Mesendoderm (in vitro differentiated cells): ENCODE measurements at regions not wholly inside any gene's neighbourhood (a gene's known extent, or its start where the extent isn't known, plus 50 kb on each side); places are given as distances from the start of the nearest gene placed in this dataset.

Experiments used
- DNase-seq: peaks from one replicate; pipeline ENCODE4 v3.0.0; 2013
- H2AK5ac ChIP-seq: 2 replicates; pipeline ENCODE4 v1.6.1; 2013; ENCODE audit warnings: low read length, inconsistent platforms
- H2BK120ac ChIP-seq: 2 replicates; pipeline ENCODE4 v1.6.1; 2013; ENCODE audit warnings: low read depth, mild to moderate bottlenecking, low read length, moderate library complexity, mixed read lengths
- H2BK15ac ChIP-seq: replicated peaks from 2 replicates; pipeline ENCODE4 v1.6.1; 2013; ENCODE audit warnings: low read depth, mild to moderate bottlenecking, moderate library complexity
- H2BK5ac ChIP-seq: 2 replicates; pipeline ENCODE4 v1.6.1; 2013; ENCODE audit warnings: low read length, inconsistent platforms
- H3K18ac ChIP-seq: 2 replicates; pipeline ENCODE4 v1.6.1; 2013; ENCODE audit warnings: mild to moderate bottlenecking, low read length, mixed read lengths
- H3K23ac ChIP-seq: one replicate; pipeline ENCODE4 v1.6.1; 2013; ENCODE audit warnings: low read length
- H3K27ac ChIP-seq: 2 replicates; pipeline ENCODE4 v1.5.1; 2013; ENCODE audit warnings: low read depth, mild to moderate bottlenecking, inconsistent platforms, low read length, moderate library complexity
- H3K27me3 ChIP-seq: 2 replicates; pipeline ENCODE4 v1.6.1; 2013; ENCODE audit warnings: low read length, control low read depth, mild to moderate bottlenecking, inconsistent platforms; ENCODE audit not compliant: insufficient read depth, poor library complexity
- H3K36me3 ChIP-seq: 2 replicates; pipeline ENCODE4 v1.6.1; 2013; ENCODE audit warnings: low read length, inconsistent platforms; ENCODE audit not compliant: control insufficient read depth, insufficient read depth
- H3K4ac ChIP-seq: one replicate; pipeline ENCODE4 v1.6.1; 2013; ENCODE audit warnings: low read depth, mild to moderate bottlenecking, low read length, moderate library complexity
- H3K4me1 ChIP-seq: 2 replicates; pipeline ENCODE4 v1.6.1; 2013; ENCODE audit warnings: low read depth, low read length, inconsistent platforms; ENCODE audit not compliant: control insufficient read depth
- H3K4me2 ChIP-seq: 2 replicates; pipeline ENCODE4 v1.6.1; 2013; ENCODE audit warnings: low read length
- H3K4me3 ChIP-seq: 2 replicates; pipeline ENCODE4 v1.5.1; 2013; ENCODE audit warnings: mild to moderate bottlenecking, low read length
- H3K56ac ChIP-seq: one replicate; pipeline ENCODE4 v1.6.1; 2013; ENCODE audit warnings: low read length
- H3K79me1 ChIP-seq: 2 replicates; pipeline ENCODE4 v1.6.1; 2013; ENCODE audit warnings: low read length, inconsistent platforms
- H3K79me2 ChIP-seq: 2 replicates; pipeline ENCODE4 v1.6.1; 2013; ENCODE audit warnings: mild to moderate bottlenecking, low read length; ENCODE audit not compliant: control insufficient read depth, insufficient read depth
- H3K9ac ChIP-seq: 2 replicates; pipeline ENCODE4 v1.6.1; 2013; ENCODE audit warnings: low read length, inconsistent platforms
- H4K5ac ChIP-seq: one replicate; pipeline ENCODE4 v1.6.1; 2013; ENCODE audit warnings: low read length
- H4K8ac ChIP-seq: one replicate; pipeline ENCODE4 v1.6.1; 2013; ENCODE audit warnings: low read depth, mild to moderate bottlenecking, control low read depth, low read length, moderate library complexity
- WGBS: extraction: QIAGEN DNeasy Blood & Tissue Kit; methylation state at CpG from one replicate; pipeline ENCODE4 v1.1.7; 2013; ENCODE audit warnings: low lambda C conversion rate, missing lambda C conversion rate; ENCODE audit not compliant: insufficient coverage; ENCODE audit errors: extremely low coverage; 5-methylcytosine and 5-hydroxymethylcytosine counted together

- Histone ChIP-seq H3K36me3 (no peaks in the 10 kb centered on the region), H4K5ac (no peak overlapping the region), H3K4me3 (no peak overlapping the region), H3K18ac (no peak overlapping the region), H2BK120ac (no peak overlapping the region), H3K23ac (peak overlapping the region; percentile 36), H3K79me2 (no peaks in the 10 kb centered on the region), H3K4ac (no peak overlapping the region), H3K27ac (no peak overlapping the region), H2AK5ac (no peak overlapping the region), H4K8ac (no peak overlapping the region), H2BK15ac (no peak overlapping the region), H3K9ac (no peak overlapping the region), H2BK5ac (no peak overlapping the region), H3K4me2 (no peak overlapping the region), H3K4me1 (no peaks in the 10 kb centered on the region), H3K56ac (no peak overlapping the region), H3K27me3 (no peaks in the 10 kb centered on the region), H3K79me1 (no peaks in the 10 kb centered on the region)
- no peak for DNase-seq
- no CpG with 5 or more reads among the region's 13 CpGs for WGBS
Measured at GRCh38 chr9:134967547-134967930, 49.8 kb upstream of the FCN1 start.

GRCh38 chr9:134968011-134968822 lies 50.5 kb upstream of the FCN1 start:
- no peak overlapping the region for H3K23ac ChIP-seq
- H2BK120ac ChIP-seq, result no peak overlapping the region
- H2AK5ac ChIP-seq, result no peak overlapping the region
- no peak overlapping the region for H3K56ac ChIP-seq
- H4K5ac ChIP-seq, result no peak overlapping the region
- H3K4me3 ChIP-seq, result no peak overlapping the region
- no peak overlapping the region for H3K4ac ChIP-seq
- no CpG with 5 or more reads among the region's 18 CpGs for WGBS
- H3K27ac ChIP-seq, result no peak overlapping the region
- no peaks in the 10 kb centered on the region for H3K27me3 ChIP-seq
- no peak overlapping the region for H3K18ac ChIP-seq
- no peak overlapping the region for H3K4me2 ChIP-seq
- no peak overlapping the region for H3K9ac ChIP-seq
- H3K79me1 ChIP-seq, result no peaks in the 10 kb centered on the region
- DNase-seq, result peak; percentile 37
- H4K8ac ChIP-seq, result no peak overlapping the region
- H3K36me3 ChIP-seq, result no peaks in the 10 kb centered on the region
- H3K4me1 ChIP-seq, result no peaks in the 10 kb centered on the region
- no peaks in the 10 kb centered on the region for H3K79me2 ChIP-seq
- H2BK15ac ChIP-seq, result no peak overlapping the region
- no peak overlapping the region for H2BK5ac ChIP-seq

- no peak overlapping the region for H3K4me2 ChIP-seq
Measured at GRCh38 chr9:134968823-134969090, 51.0 kb upstream of the FCN1 start.

GRCh38 chr9:134969156-134970045 lies 51.7 kb upstream of the FCN1 start:
- no peak for DNase-seq
- no peak overlapping the region for H2BK120ac ChIP-seq
- H4K8ac ChIP-seq, result no peak overlapping the region
- no peak overlapping the region for H2AK5ac ChIP-seq
- no peak overlapping the region for H3K4me2 ChIP-seq
- H3K18ac ChIP-seq, result no peak overlapping the region
- H3K9ac ChIP-seq, result no peak overlapping the region
- H3K36me3 ChIP-seq, result no peaks in the 10 kb centered on the region
- no peak overlapping the region for H3K4me3 ChIP-seq
- no peak overlapping the region for H4K5ac ChIP-seq
- no peaks in the 10 kb centered on the region for H3K27me3 ChIP-seq
- H2BK5ac ChIP-seq, result no peak overlapping the region
- no peaks in the 10 kb centered on the region for H3K79me1 ChIP-seq
- H2BK15ac ChIP-seq, result no peak overlapping the region
- no peaks in the 10 kb centered on the region for H3K79me2 ChIP-seq
- no CpG with 5 or more reads among the region's 15 CpGs for WGBS
- H3K4ac ChIP-seq, result no peak overlapping the region
- no peak overlapping the region for H3K27ac ChIP-seq
- no peak overlapping the region for H3K23ac ChIP-seq
- H3K4me1 ChIP-seq, result no peaks in the 10 kb centered on the region
- H3K56ac ChIP-seq, result no peak overlapping the region

More at GRCh38 chr9:134968823-134969090, 51.0 kb upstream of the FCN1 start:
- H3K9ac ChIP-seq, result no peak overlapping the region
- no peaks in the 10 kb centered on the region for H3K79me2 ChIP-seq
- no peak overlapping the region for H2BK5ac ChIP-seq
- no peak for DNase-seq
- no peak overlapping the region for H4K8ac ChIP-seq
- no peak overlapping the region for H2BK120ac ChIP-seq
- no peak overlapping the region for H3K56ac ChIP-seq
- H4K5ac ChIP-seq, result no peak overlapping the region
- no CpG with 5 or more reads among the region's 3 CpGs for WGBS
- H3K36me3 ChIP-seq, result no peaks in the 10 kb centered on the region
- H3K4me1 ChIP-seq, result no peaks in the 10 kb centered on the region
- no peak overlapping the region for H3K4ac ChIP-seq
- H2AK5ac ChIP-seq, result no peak overlapping the region
- H3K27me3 ChIP-seq, result no peaks in the 10 kb centered on the region
- no peak overlapping the region for H2BK15ac ChIP-seq
- H3K18ac ChIP-seq, result no peak overlapping the region
- H3K4me3 ChIP-seq, result no peak overlapping the region
- no peak overlapping the region for H3K23ac ChIP-seq
- no peaks in the 10 kb centered on the region for H3K79me1 ChIP-seq
- no peak overlapping the region for H3K27ac ChIP-seq

GRCh38 chr9:134970198-134970597 lies 52.5 kb upstream of the FCN1 start:
- Histone ChIP-seq H3K79me2 (no peaks in the 10 kb centered on the region), H2BK15ac (no peak overlapping the region), H3K4ac (no peak overlapping the region), H2BK5ac (no peak overlapping the region), H3K9ac (no peak overlapping the region), H3K4me1 (no peaks in the 10 kb centered on the region), H3K18ac (no peak overlapping the region), H3K56ac (no peak overlapping the region), H2BK120ac (no peak overlapping the region), H3K36me3 (no peaks in the 10 kb centered on the region), H4K8ac (no peak overlapping the region), H2AK5ac (no peak overlapping the region), H3K27me3 (no peaks in the 10 kb centered on the region), H3K4me3 (no peak overlapping the region), H3K4me2 (no peak overlapping the region), H3K23ac (no peak overlapping the region), H4K5ac (no peak overlapping the region), H3K27ac (no peak overlapping the region), H3K79me1 (no peaks in the 10 kb centered on the region)
- no CpG with 5 or more reads among the region's 6 CpGs for WGBS
- no peak for DNase-seq
